ENCODE measurements at regions not wholly inside any gene's neighbourhood (a gene's known extent, or its start where the extent isn't known, plus 50 kb on each side); places are given as distances from the start of the nearest gene placed in this dataset.
A peak's percentile ranks its signal among the peaks of the same experiment; 100 is the strongest.

- TF ChIP-seq POLR2A (IDR thresholded peaks at IDR 0.05) (no peak), EP300 (IDR thresholded peaks at IDR 0.05) (no peak), CTCF (IDR thresholded peaks at IDR 0.05) (no peak), POLR2AphosphoS5 (IDR thresholded peaks at IDR 0.05) (no peak)
- Histone ChIP-seq H3K27me3 (no peaks in the 10 kb centered on the region), H3K4me1 (no peaks in the 10 kb centered on the region), H3K36me3 (no peaks in the 10 kb centered on the region), H3K4me3 (no peak overlapping the region), H3K9me3 (no peaks in the 10 kb centered on the region), H3K27ac (no peak overlapping the region)
- DNase-seq = no peak
- WGBS, 2 donors = 78 to 88% methylated on average over 11 of the region's 11 CpGs
- intact Hi-C loops (cut with DNase I) = no loop called here
Observed at GRCh38 chr10:128473396-128473795, 347.2 kb upstream of the MKI67 start.

- peak; percentile 22 for DNase-seq
- no peaks in the 10 kb centered on the region for H3K36me3 ChIP-seq
- H3K27ac ChIP-seq = no peak overlapping the region
- intact Hi-C loops (cut with DNase I) = no loop called here
- no peak overlapping the region for H3K4me3 ChIP-seq
- no peak for TF ChIP-seq POLR2A (IDR thresholded peaks at IDR 0.05)
- TF ChIP-seq CTCF (IDR thresholded peaks at IDR 0.05) = no peak
- no peak for TF ChIP-seq EP300 (IDR thresholded peaks at IDR 0.05)
- no peak for TF ChIP-seq POLR2AphosphoS5 (IDR thresholded peaks at IDR 0.05)
- H3K9me3 ChIP-seq = no peaks in the 10 kb centered on the region
- no peaks in the 10 kb centered on the region for H3K27me3 ChIP-seq
- 80 to 84% methylated on average over 8 of the region's 8 CpGs for WGBS, 2 donors
- no peaks in the 10 kb centered on the region for H3K4me1 ChIP-seq
Observed at GRCh38 chr10:128473911-128474310, 347.7 kb upstream of the MKI67 start.

GRCh38 chr10:128474571-128474970 lies 348.3 kb upstream of the MKI67 start:
- Histone ChIP-seq H3K4me1 (no peaks in the 10 kb centered on the region), H3K27ac (no peak overlapping the region), H3K9me3 (no peaks in the 10 kb centered on the region), H3K4me3 (no peak overlapping the region), H3K27me3 (peaks cover 0 to 4% (median 0%) of the 10 kb centered on the region in 3 donors), H3K36me3 (no peaks in the 10 kb centered on the region)
- 34 to 67% methylated on average over 6 of the region's 6 CpGs for WGBS, 2 donors
- no peak for DNase-seq
- TF ChIP-seq POLR2A (IDR thresholded peaks at IDR 0.05) (no peak), CTCF (IDR thresholded peaks at IDR 0.05) (no peak), POLR2AphosphoS5 (IDR thresholded peaks at IDR 0.05) (no peak), EP300 (IDR thresholded peaks at IDR 0.05) (no peak)
- intact Hi-C loops (cut with DNase I) = no loop called here

GRCh38 chr10:128475686-128476367 lies 349.6 kb upstream of the MKI67 start:
- 89 to 90% methylated on average over 24 of the region's 24 CpGs for WGBS, 2 donors
- H3K27me3 ChIP-seq = peaks cover 0 to 4% (median 0%) of the 10 kb centered on the region in 3 donors
- no peak for TF ChIP-seq POLR2A (IDR thresholded peaks at IDR 0.05)

GRCh38 chr10:128476368-128476725 lies 350.1 kb upstream of the MKI67 start:
- TF ChIP-seq CTCF (IDR thresholded peaks at IDR 0.05) (no peak), EP300 (IDR thresholded peaks at IDR 0.05) (no peak), POLR2A (IDR thresholded peaks at IDR 0.05) (no peak), POLR2AphosphoS5 (IDR thresholded peaks at IDR 0.05) (no peak)
- 86 to 88% methylated on average over 7 of the region's 7 CpGs for WGBS, 2 donors
- no peaks in the 10 kb centered on the region for H3K9me3 ChIP-seq
- H3K4me1 ChIP-seq = no peaks in the 10 kb centered on the region
- no peak overlapping the region for H3K27ac ChIP-seq
- DNase-seq = no peak
- no peaks in the 10 kb centered on the region for H3K36me3 ChIP-seq
- H3K4me3 ChIP-seq = no peak overlapping the region
- intact Hi-C loops (cut with DNase I) = no loop called here
- H3K27me3 ChIP-seq = peaks cover 0 to 4% (median 0%) of the 10 kb centered on the region in 3 donors

More at GRCh38 chr10:128475686-128476367, 349.6 kb upstream of the MKI67 start:
- no peaks in the 10 kb centered on the region for H3K4me1 ChIP-seq
- no peak for DNase-seq
- H3K9me3 ChIP-seq = no peaks in the 10 kb centered on the region
- no peaks in the 10 kb centered on the region for H3K36me3 ChIP-seq
- no peak overlapping the region for H3K4me3 ChIP-seq
- no peak overlapping the region for H3K27ac ChIP-seq
- intact Hi-C loops (cut with DNase I) = no loop called here

Data from sigmoid colon (tissue), 6 donors.